K562 (cell line): ENCODE measurements at regions not wholly inside any gene's neighbourhood (a gene's known extent, or its start where the extent isn't known, plus 50 kb on each side); places are given as distances from the start of the nearest gene placed in this dataset.

Source experiments
- HNRNPUL1 ChIP-seq: fragments of 200-400 bp; formaldehyde crosslinking; IDR thresholded peaks from 2 replicates; pipeline ENCODE4 v1.6.1; 2017; ENCODE audit warnings: low read length
- MAX ChIP-seq: sonication (generic); formaldehyde crosslinking; IDR thresholded peaks from 2 replicates; pipeline ENCODE4 v1.9.0; 2022; ENCODE audit warnings: mild to moderate bottlenecking, missing genetic modification reagents
- NBN ChIP-seq: fragments of 450-650 bp; IDR thresholded peaks from 2 replicates; pipeline ENCODE4 v1.6.1; 2016; ENCODE audit warnings: low read depth, mild to moderate bottlenecking
- NONO ChIP-seq, 2 experiments: fragments of 200-400 bp in 1 of 2; fragments of 450-650 bp in 1 of 2; formaldehyde crosslinking in 1 of 2; IDR thresholded peaks; 2 replicates each; pipeline ENCODE4 v1.6.1; 2017; ENCODE audit warnings: low read depth in 2 of 2, mild to moderate bottlenecking in 2 of 2, moderate library complexity in 2 of 2, low read length in 1 of 2
- POLR2A ChIP-seq: fragments of 450-650 bp; conservative IDR thresholded peaks from 2 replicates; pipeline ENCODE4 v1.6.1; 2016
- POLR2AphosphoS5 ChIP-seq: IDR thresholded peaks from 2 replicates; pipeline ENCODE4 v1.6.1; 2011; ENCODE audit warnings: mild to moderate bottlenecking, low read depth, low read length, moderate library complexity; ENCODE audit not compliant: control insufficient read depth, insufficient read depth
- USF1 ChIP-seq: sonication (generic); formaldehyde crosslinking; IDR thresholded peaks from 2 replicates; pipeline ENCODE4 v1.9.0; 2022; ENCODE audit warnings: mild to moderate bottlenecking, missing genetic modification reagents
- ZBED1 ChIP-seq: IDR thresholded peaks from 2 replicates; pipeline ENCODE4 v1.6.1; 2014

- TF ChIP-seq HNRNPUL1 (no peak), NONO (IDR thresholded peaks at IDR 0.05; ENCODE audit: low read depth in 2 of 2, low read length in 1 of 2) (no peak), USF1 (CRISPR knock-in tag) (no peak), POLR2AphosphoS5 (no peak), MAX (CRISPR knock-in tag) (no peak), NBN (no peak), POLR2A (no peak), ZBED1 (no peak)
Observed at GRCh38 chrX:63529961-63530360, 178.8 kb upstream of the SPIN4 start.
